HG03139 (cell line): ENCODE measurements at regions not wholly inside any gene's neighbourhood (a gene's known extent, or its start where the extent isn't known, plus 50 kb on each side); places are given as distances from the start of the nearest gene placed in this dataset.
"Not testable (repeated sequence)": the region's sequence is repeated elsewhere in the genome, so short reads cannot be mapped to it uniquely, and the experiment has no call there.

Source experiments
- ATAC-seq: cut with Tn5 transposase; IDR thresholded peaks from one replicate; pipeline ENCODE4 v1.9.1; 2021; ENCODE audit not compliant: unreplicated experiment

GRCh38 chr10:7070950-7071349 lies 339.9 kb downstream of the SFMBT2 start:
- ATAC-seq: no peak

- no peak for ATAC-seq
Observed at GRCh38 chr10:7069706-7070105, 341.1 kb downstream of the SFMBT2 start.

GRCh38 chr10:7056216-7056615 lies 354.6 kb downstream of the SFMBT2 start:
- no peak for ATAC-seq

GRCh38 chr10:7054915-7055314 lies 355.9 kb downstream of the SFMBT2 start:
- no peak for ATAC-seq

GRCh38 chr10:7053195-7053594 lies 357.6 kb downstream of the SFMBT2 start:
- no peak for ATAC-seq

GRCh38 chr10:7050024-7050423 lies 360.8 kb downstream of the SFMBT2 start:
- ATAC-seq: not testable (repeated sequence)

GRCh38 chr10:7048061-7048460 lies 362.8 kb downstream of the SFMBT2 start:
- ATAC-seq: no peak

- peak; percentile 42 for ATAC-seq
Observed at GRCh38 chr10:7046615-7047014, 364.2 kb downstream of the SFMBT2 start.

GRCh38 chr10:7045891-7046599 lies 364.8 kb downstream of the SFMBT2 start:
- ATAC-seq: peak; percentile 72

- no peak for ATAC-seq
Observed at GRCh38 chr10:7043055-7043653, 367.7 kb downstream of the SFMBT2 start.

GRCh38 chr10:7042419-7043054 lies 368.3 kb downstream of the SFMBT2 start:
- no peak for ATAC-seq

GRCh38 chr10:7042000-7042399 lies 368.8 kb downstream of the SFMBT2 start:
- ATAC-seq: no peak

GRCh38 chr10:7040681-7041080 lies 370.2 kb downstream of the SFMBT2 start:
- no peak for ATAC-seq

- ATAC-seq: no peak
Observed at GRCh38 chr10:7039859-7040258, 371.0 kb downstream of the SFMBT2 start.

GRCh38 chr10:7038416-7038815 lies 372.4 kb downstream of the SFMBT2 start:
- no peak for ATAC-seq

GRCh38 chr10:7037434-7037833 lies 373.4 kb downstream of the SFMBT2 start:
- ATAC-seq: not testable (repeated sequence)

GRCh38 chr10:7036951-7037350 lies 373.9 kb downstream of the SFMBT2 start:
- no peak for ATAC-seq

- no peak for ATAC-seq
Observed at GRCh38 chr10:7035126-7035761, 375.6 kb downstream of the SFMBT2 start.

GRCh38 chr10:7033031-7033430 lies 377.8 kb downstream of the SFMBT2 start:
- ATAC-seq: no peak

- ATAC-seq: no peak
Observed at GRCh38 chr10:7030134-7030855, 380.5 kb downstream of the SFMBT2 start.

- no peak for ATAC-seq
Observed at GRCh38 chr10:7029672-7030071, 381.2 kb downstream of the SFMBT2 start.
